IPS-NIHi7 (cell line): ENCODE measurements at regions not wholly inside any gene's neighbourhood (a gene's known extent, or its start where the extent isn't known, plus 50 kb on each side); places are given as distances from the start of the nearest gene placed in this dataset.

Experiments
- DNase-seq: peaks from one replicate; pipeline ENCODE4 v3.0.0; 2012; ENCODE audit warnings: mixed read lengths; ENCODE audit errors: extremely low spot score

DNA sequence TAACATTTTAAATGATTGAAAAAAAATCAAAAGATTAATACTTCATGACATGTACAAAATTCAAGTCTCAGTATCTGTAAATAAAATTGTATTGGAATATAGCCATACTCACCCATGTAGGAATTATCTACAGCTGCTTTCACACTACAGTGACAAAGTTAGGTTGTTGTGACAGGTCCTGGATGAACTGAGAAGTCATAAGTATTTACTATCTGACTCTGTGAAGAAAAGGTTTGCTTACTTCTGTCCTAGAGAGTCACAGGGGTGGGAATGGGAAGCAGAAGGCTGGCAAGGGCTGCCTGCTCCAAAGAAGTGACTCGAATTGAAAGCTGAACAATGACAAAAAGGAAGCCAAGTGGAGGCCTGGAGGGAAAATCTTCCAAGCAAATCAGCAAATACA lies 155.2 kb downstream of the SLC30A10 start:
- DNase-seq, result no peak

DNA sequence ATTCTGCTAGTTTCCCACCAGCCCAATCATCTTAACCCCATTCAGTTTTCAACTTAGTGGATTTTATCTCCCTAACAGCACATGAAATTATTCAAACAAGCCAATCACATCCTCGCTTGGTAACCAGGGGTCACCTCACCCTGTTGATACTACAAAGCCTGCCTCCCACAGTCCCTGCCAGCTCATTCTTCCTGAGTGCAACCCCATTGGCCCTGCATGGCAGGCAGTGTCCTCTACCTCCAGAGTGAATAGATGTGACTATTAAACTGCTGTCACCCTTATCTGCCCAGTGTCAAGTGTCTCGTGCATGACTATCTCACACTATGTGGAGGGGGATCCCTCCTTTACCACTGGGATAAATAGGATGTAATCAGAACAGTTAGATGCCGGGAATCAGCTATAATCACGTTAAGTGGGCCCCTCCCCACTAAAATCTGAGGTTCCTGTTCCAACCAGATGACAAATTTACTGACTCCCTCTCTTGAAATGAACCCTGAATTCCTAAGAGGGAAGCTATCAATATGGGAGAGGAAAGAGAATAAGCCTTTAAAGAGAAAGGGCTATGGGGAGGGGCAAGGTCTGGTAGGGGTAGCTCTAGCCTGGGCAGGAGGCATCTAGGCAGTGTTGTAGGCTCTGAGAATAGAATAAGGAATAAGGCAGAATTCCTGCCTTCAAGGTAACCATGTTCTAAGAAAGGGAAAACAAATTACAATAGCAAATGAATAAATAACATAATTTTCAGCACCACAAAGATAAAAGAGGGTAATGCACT lies 155.9 kb downstream of the SLC30A10 start:
- no peak for DNase-seq

DNA sequence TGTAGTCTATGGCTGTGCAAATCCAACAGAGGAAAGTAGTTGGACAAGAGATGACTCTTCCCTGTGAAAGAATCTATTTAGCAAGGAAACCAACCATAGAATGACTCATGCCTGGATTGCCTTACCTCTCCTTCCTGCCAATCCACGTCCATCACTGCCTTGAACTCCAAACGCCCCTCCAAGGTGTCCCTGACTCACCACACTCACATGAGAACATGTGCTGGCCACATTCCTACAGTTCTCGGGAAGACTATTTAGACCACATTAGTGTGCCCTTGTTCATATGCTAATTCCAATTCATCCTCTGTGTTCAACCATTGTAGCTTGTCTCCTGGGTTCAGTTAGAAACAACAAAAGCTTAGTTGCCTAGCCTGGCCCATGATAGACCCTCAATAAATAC lies 157.3 kb downstream of the SLC30A10 start:
- DNase-seq, result peak; percentile 32

GRCh38 chr1:219763321-219763720 lies 150.4 kb upstream of the ZC3H11B start:
- no peak for DNase-seq

DNA sequence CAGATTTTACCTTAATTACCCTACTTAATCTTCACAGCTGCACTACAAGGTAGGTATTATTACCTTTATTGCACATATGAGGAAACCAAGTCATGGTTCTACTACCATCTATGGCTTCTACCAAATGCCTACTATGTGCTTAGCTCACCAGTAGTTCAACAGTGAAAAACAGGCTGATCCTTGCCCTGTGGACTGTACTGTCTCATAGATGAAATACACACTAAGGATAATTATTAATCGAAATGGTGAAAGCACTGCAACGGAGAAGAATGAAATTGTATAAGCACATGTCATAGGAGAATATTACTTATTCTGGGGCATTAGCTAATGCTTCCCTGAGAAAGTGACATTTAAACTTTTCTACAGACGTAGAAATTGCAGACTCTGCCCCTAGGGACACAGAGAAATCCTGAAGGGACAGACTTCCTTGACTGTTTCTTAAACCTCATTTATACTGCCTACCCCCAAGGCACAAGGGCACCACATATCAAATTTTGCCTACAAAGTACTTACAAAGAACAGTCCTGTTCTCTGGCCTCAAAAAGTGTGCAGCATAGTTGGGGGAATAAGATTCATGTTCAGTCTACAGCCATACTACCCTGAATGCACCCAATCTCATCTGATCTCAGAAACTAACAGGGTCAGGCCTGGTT lies 148.4 kb upstream of the ZC3H11B start:
- DNase-seq, result no peak

- DNase-seq, result no peak
These were observed 146.2 kb upstream of the ZC3H11B start for GRCh38 chr1:219759095-219759494.

DNA sequence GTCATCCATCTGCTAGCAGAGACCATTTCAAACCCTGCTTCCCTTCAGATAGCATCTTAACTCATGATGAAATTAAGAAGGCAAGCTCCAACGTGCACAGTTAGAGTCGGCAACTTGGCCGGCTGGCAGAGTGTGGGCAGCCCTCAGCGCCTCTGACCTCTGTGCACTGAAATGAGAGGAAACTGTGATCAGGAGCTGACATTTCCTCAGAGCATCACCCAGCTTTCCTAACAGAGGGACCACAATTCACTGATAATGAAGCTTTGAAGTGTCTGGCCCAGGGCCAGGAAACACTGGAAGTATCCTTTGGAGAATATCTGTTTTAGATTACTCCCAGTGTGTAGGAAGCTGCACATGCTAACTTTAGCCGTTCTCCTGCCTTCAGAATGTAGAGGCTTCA lies 145.0 kb upstream of the ZC3H11B start:
- no peak for DNase-seq

- DNase-seq, result no peak
These were observed 142.3 kb upstream of the ZC3H11B start for GRCh38 chr1:219755234-219755633.

- no peak for DNase-seq
These were observed 141.9 kb upstream of the ZC3H11B start for GRCh38 chr1:219754767-219755166.

GRCh38 chr1:219753914-219754313 lies 141.0 kb upstream of the ZC3H11B start:
- DNase-seq, result no peak

- DNase-seq, result no peak
These were observed 139.7 kb upstream of the ZC3H11B start for GRCh38 chr1:219752645-219753044.

DNA sequence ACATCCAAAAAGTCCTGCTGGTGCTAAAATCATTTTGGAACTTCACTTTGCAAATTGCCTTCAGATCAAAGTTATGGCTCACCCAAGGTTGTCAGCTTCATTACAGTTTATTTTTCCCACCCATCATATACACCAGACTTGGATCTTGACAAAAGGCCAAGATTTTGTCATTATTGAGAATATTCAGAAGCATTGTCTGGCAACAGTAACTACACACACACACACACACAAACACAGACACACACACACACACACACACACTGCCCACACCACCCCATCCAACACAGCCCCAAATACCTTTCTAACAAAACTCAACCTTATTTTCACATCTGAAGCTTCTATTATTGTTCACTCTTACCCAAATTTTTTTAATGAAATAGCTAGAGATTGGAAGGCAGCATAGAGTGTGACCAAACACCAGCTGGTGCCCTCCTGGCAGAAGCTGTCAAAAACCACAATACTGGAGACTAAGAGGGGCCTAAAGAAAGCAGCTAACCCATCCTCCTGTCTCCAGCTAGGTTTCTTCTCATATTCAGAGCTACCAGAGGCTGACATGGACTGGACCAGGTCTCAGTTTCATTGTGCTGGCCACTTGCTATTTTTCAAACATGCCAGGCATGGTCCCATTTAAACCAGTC lies 139.1 kb upstream of the ZC3H11B start:
- no peak for DNase-seq

DNA sequence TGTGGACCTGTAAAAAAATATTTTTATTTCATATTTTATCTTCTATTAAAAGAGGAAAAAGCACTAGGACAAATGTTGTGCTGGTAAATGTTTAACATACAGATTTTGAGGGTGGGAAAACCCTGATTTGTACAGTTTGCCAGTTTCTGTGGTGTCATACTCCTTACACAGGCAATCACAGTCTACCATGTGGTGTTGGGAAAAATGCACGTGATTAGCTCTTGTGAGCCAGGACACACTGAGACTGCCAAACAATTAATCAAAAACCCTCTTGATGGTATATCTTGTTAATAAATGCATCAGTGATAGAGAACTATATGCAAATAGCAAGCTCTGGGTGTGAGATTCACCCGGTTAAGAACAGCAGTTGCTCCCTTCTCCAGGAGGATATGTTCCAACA lies 136.5 kb upstream of the ZC3H11B start:
- DNase-seq, result no peak

DNA sequence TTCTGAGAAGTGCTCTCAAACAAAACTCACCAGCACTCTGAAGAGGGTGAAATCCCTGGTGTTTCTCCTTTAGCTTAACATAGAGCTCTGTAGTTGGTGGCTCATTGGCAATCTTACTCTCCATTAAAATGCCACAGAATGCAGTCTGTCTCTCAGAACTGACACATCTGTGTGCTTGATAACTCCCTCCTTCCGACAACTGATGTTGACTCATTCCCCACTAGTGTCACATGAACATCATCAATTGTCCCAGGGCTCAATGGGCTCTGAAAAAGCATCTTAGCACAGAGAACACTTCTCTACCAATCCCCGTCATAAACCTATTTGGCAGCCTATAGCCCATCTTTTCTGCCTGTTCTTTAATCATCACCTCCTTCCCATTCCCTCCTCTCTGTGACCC lies 133.2 kb upstream of the ZC3H11B start:
- no peak for DNase-seq

GRCh38 chr1:219744652-219745469 lies 132.0 kb upstream of the ZC3H11B start:
- no peak for DNase-seq

DNA sequence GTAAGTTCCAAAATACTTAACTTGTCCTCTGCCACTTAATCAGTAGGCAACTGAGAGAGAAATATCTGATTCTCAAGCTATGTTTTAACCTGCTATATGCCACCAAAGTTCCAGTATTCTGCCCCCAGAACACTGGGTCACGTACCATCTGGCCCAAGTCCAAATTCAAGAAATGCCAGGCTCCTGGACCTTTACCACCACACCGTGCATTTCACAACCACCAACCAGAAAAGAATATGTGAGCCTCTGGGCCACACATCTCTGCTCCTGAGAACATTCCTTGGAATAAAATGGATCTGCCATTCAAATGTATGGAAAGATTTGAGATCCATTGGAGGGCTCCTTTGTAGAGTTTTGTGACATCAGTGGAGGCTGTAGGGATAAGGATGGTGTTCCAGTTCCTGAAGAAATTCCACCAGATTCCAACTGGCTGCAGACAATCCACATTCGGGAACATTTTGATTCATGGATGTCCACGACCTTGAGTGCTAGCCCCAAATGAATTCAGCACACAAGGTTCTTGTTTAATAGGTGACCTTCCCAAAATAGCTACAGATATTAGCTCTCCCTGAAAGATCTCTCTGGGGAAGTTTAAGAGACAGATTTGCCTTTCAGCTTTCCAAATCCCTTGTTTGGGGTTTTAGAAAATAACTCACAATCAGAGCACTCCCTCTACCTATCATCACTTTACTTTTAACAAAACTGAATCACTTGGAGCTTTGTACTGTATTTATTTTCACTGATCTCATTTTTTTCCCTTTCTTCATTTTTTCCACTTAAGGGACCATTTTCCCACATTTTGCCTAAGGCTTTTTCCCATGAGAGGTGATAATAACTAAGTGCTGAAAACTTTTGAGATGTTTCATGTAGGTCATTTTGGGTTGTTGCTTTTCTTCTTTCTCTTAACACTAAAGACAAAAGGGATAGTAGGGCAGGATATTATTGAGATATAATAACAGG lies 128.4 kb upstream of the ZC3H11B start:
- DNase-seq, result no peak

DNA sequence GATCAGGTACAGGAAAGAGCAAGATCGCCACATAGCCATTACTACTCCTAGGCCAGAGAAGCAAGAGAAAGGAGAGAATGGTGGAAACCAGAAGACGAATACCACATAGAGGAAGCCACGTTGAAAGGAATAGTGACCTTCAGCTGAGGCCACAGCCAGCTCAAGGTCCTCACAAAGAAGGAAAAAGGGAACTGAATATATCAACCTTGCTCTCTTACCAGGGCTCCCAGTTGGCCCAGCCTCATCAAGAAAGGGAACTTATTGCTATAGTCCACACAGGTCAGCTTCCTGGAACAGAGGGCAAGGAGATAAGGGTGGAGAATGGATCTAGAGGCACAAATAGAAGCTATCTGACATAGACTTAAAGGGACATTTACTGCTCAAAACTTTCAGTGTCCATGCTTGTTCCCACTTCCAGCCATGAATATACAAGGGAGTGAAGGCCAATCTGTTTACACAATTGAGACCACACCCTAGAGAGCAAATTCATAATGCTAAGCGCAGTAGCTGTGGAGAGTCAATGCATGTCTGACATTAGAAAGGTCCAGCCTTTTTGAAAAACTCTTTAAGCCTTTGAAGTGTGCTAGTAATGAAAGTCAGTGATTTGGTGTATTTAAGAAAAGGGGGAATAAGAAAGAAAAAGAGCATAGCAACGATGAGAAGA lies 120.7 kb upstream of the ZC3H11B start:
- no peak for DNase-seq

DNA sequence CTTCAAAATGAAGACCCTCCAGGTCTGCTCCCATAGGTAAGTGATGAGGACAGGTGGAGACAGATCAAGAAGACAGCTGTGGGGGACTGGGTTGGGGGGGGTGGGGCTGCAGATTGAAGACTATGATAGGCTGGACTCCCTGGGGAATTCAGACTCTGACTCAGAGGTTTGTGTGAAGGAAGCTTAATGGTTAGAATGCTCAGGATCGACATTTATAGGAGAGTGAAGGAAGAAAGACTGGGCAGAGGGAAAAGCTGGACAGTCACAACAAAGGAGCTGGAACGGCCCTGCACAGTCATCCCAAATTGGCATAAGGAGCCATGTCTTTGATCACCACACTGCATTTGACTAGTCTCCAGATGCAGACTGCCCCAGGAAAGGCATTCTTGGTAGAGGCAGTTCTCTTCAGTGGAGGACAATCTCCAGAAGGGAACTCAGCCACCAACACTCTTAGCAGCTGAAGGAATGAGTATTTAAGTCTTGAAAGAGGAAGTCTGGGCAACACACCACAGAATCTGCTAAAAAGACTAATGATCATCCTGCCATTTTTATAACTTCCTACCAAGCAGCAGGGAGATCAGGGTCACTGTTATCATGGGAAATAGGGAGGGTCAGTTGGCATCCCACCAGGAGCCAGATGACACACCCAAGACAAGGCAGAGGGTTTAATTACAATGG lies 120.0 kb upstream of the ZC3H11B start:
- DNase-seq, result no peak

GRCh38 chr1:219731771-219732170 lies 118.9 kb upstream of the ZC3H11B start:
- no peak for DNase-seq
